PC-3 (cell line): ENCODE measurements at regions not wholly inside any gene's neighbourhood (a gene's known extent, or its start where the extent isn't known, plus 50 kb on each side); places are given as distances from the start of the nearest gene placed in this dataset.

Source experiments
- ATAC-seq: fragments of 200-7000 bp; cut with Tn5 transposase; 2 replicates; pipeline ENCODE4 v1.9.1; 2020; ENCODE audit warnings: mild to moderate bottlenecking, moderate library complexity
- BruUV-seq: library from RNA; stranded (reverse); fragments of 400-500 nt; replicated peaks from 2 replicates; lab custom pipeline; 2021; lab: Mats Ljungman, UMichigan
- CTCF ChIA-PET: fragments of 300-600 bp; sonication (Branson Sonifier 250); formaldehyde crosslinking; loops from one replicate; lab custom pipeline; 2022; ENCODE audit warnings: antibody characterized with exemption; lab: Charles Lee
- POLR2A ChIA-PET: fragments of 300-600 bp; sonication (Branson Sonifier 250); formaldehyde crosslinking; loops from one replicate; lab custom pipeline; 2022; ENCODE audit warnings: antibody characterized with exemption; ENCODE audit not compliant: unreplicated experiment; lab: Charles Lee
- DNase-seq: peaks from one replicate; pipeline ENCODE4 v3.0.0-alpha.2; 2015
- H2AFZ ChIP-seq: fragments of 300-600 bp; sonication (generic); 2 replicates; pipeline ENCODE4 v1.6.0; 2016; ENCODE audit warnings: antibody characterized with exemption, low read length
- H3F3A ChIP-seq: fragments of 300-600 bp; sonication (generic); one replicate; pipeline ENCODE4 v1.6.0; 2017; ENCODE audit warnings: antibody characterized with exemption, low read length, control low read depth, mild to moderate bottlenecking; ENCODE audit not compliant: unreplicated experiment
- H3K27ac ChIP-seq: fragments of 300-600 bp; sonication (generic); 2 replicates; pipeline ENCODE4 v1.5.1; 2016; ENCODE audit warnings: mild to moderate bottlenecking, low read length
- H3K27me3 ChIP-seq: fragments of 300-600 bp; sonication (generic); 2 replicates; pipeline ENCODE4 v1.6.1; 2016; ENCODE audit warnings: low read length, mixed read lengths
- H3K36me3 ChIP-seq: fragments of 300-600 bp; sonication (generic); 2 replicates; pipeline ENCODE4 v1.6.1; 2016; ENCODE audit warnings: low read depth, mixed run types, low read length, mixed read lengths
- H3K4me1 ChIP-seq: fragments of 300-600 bp; sonication (generic); 2 replicates; pipeline ENCODE4 v1.5.1; 2016; ENCODE audit warnings: low read length; ENCODE audit not compliant: insufficient read depth
- H3K4me2 ChIP-seq: fragments of 300-600 bp; sonication (generic); 2 replicates; pipeline ENCODE4 v1.6.0; 2016; ENCODE audit warnings: low read length
- H3K4me3 ChIP-seq: fragments of 300-600 bp; sonication (generic); 2 replicates; pipeline ENCODE4 v1.5.1; 2016; ENCODE audit warnings: mild to moderate bottlenecking, low read length, mixed read lengths
- H3K79me2 ChIP-seq: fragments of 300-600 bp; sonication (generic); 2 replicates; pipeline ENCODE4 v1.6.1; 2017; ENCODE audit warnings: low read length, mixed read lengths
- H3K9ac ChIP-seq: fragments of 300-600 bp; sonication (generic); 2 replicates; pipeline ENCODE4 v1.6.0; 2016; ENCODE audit warnings: mild to moderate bottlenecking, low read length
- H3K9me2 ChIP-seq: fragments of 300-600 bp; sonication (generic); replicated peaks from 2 replicates; pipeline ENCODE4 v1.6.1; 2016; ENCODE audit warnings: mixed run types, low read length, mixed read lengths
- H3K9me3 ChIP-seq: fragments of 300-600 bp; sonication (generic); 2 replicates; pipeline ENCODE4 v1.6.1; 2016; ENCODE audit warnings: low read length, mixed read lengths
- H4K20me1 ChIP-seq: fragments of 300-600 bp; sonication (generic); 2 replicates; pipeline ENCODE4 v1.6.1; 2016; ENCODE audit warnings: low read length, mixed read lengths
- CTCF ChIP-seq: fragments of 300-600 bp; sonication (generic); conservative IDR thresholded peaks from 2 replicates; pipeline ENCODE4 v1.5.1; 2017; ENCODE audit warnings: antibody characterized with exemption, low read depth, mild to moderate bottlenecking, low read length
- EZH2 ChIP-seq: fragments of 300-600 bp; sonication (generic); IDR thresholded peaks from one replicate; pipeline ENCODE4 v1.6.1; 2017; ENCODE audit warnings: antibody characterized with exemption, mild to moderate bottlenecking, low read length; ENCODE audit not compliant: unreplicated experiment
- EZH2phosphoT487 ChIP-seq: fragments of 300-600 bp; sonication (generic); IDR thresholded peaks from 2 replicates; pipeline ENCODE4 v1.6.1; 2018; ENCODE audit warnings: mild to moderate bottlenecking, antibody characterized with exemption, low read length, borderline replicate concordance
- intact Hi-C: fragments of 100-400 bp; cut with micrococcal nuclease; formaldehyde crosslinking; loops from 2 replicates; pipeline ENCODE4 v1.9.0; 2023

GRCh38 chr15:100829457-100829856 is 50.2 kb upstream of the ALDH1A3 start:
- BruUV-seq, result no TSS peak
- intact Hi-C loops, result no loop called here
- POLR2A ChIA-PET, result interaction anchor here (0.6 to 0.8 kb wide), 2 partner anchors 91 to 116 kb away, joined by 4 read pairs; no protein-coding TSS in a partner anchor

More at GRCh38 chr15:100829457-100829856, 50.2 kb upstream of the ALDH1A3 start:
- TF ChIP-seq EZH2, result no peak
- TF ChIP-seq EZH2phosphoT487, result no peak
- no peak for TF ChIP-seq CTCF
- H3K79me2 ChIP-seq, result no peaks in the 10 kb centered on the region
- no peaks in the 10 kb centered on the region for H3K4me1 ChIP-seq
- CTCF ChIA-PET, result no interaction called here
- H3F3A ChIP-seq, result no peaks in the 10 kb centered on the region
- no peaks in the 10 kb centered on the region for H3K36me3 ChIP-seq
- H4K20me1 ChIP-seq, result no peaks in the 10 kb centered on the region
- no peaks in the 10 kb centered on the region for H3K27me3 ChIP-seq
- no peak overlapping the region for H3K9ac ChIP-seq
- DNase-seq, result no peak
- no peak overlapping the region for H3K4me3 ChIP-seq
- no peaks in the 10 kb centered on the region for H3K9me3 ChIP-seq
- no peak overlapping the region for H3K27ac ChIP-seq
- H2AFZ ChIP-seq, result no peak overlapping the region
- no peak for ATAC-seq
- no peaks in the 10 kb centered on the region for H3K9me2 ChIP-seq
- H3K4me2 ChIP-seq, result no peak overlapping the region
